ENCODE measurements at regions not wholly inside any gene's neighbourhood (a gene's known extent, or its start where the extent isn't known, plus 50 kb on each side); places are given as distances from the start of the nearest gene placed in this dataset.

- TF ChIP-seq ZFP36 (IDR thresholded peaks at IDR 0.05; ENCODE audit: borderline replicate concordance, partially characterized antibody) (no peak), JUNB (IDR thresholded peaks at IDR 0.05) (no peak)
- TF ChIP-seq, protein P1, sequence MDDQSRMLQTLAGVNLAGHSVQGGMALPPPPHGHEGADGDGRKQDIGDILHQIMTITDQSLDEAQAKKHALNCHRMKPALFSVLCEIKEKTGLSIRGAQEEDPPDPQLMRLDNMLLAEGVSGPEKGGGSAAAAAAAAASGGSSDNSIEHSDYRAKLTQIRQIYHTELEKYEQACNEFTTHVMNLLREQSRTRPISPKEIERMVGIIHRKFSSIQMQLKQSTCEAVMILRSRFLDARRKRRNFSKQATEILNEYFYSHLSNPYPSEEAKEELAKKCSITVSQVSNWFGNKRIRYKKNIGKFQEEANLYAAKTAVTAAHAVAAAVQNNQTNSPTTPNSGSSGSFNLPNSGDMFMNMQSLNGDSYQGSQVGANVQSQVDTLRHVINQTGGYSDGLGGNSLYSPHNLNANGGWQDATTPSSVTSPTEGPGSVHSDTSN (IDR thresholded peaks at IDR 0.05): no peak
Measured at GRCh38 chr6:65996096-65996495, 289.1 kb upstream of the EYS start (continued).

GRCh38 chr6:65989676-65990075 is 282.6 kb upstream of the EYS start:
- ATAC-seq (no peak), FAIRE-seq (no peak), DNase-seq (ENCODE audit: low read depth in 1 of 2, low spot score in 1 of 2) (no peak)
- no peak overlapping the region for H3K4me3 ChIP-seq
- no peaks in the 10 kb centered on the region for H3K4me1 ChIP-seq
- no peaks in the 10 kb centered on the region for H3K9me3 ChIP-seq
- POLR2A ChIA-PET: no interaction called here
- H3K27ac ChIP-seq: no peak overlapping the region
- no peak for TF ChIP-seq MAFK (IDR thresholded peaks at IDR 0.05; ENCODE audit: partially characterized antibody)
- no peak for TF ChIP-seq RCOR1 (IDR thresholded peaks at IDR 0.05; ENCODE audit: low read depth, low read length)
- TF ChIP-seq ZC3H11A (IDR thresholded peaks at IDR 0.05): no peak
- TF ChIP-seq, protein P2, sequence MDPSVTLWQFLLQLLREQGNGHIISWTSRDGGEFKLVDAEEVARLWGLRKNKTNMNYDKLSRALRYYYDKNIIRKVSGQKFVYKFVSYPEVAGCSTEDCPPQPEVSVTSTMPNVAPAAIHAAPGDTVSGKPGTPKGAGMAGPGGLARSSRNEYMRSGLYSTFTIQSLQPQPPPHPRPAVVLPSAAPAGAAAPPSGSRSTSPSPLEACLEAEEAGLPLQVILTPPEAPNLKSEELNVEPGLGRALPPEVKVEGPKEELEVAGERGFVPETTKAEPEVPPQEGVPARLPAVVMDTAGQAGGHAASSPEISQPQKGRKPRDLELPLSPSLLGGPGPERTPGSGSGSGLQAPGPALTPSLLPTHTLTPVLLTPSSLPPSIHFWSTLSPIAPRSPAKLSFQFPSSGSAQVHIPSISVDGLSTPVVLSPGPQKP (IDR thresholded peaks at IDR 0.05; ENCODE audit: low read depth, low read length): no peak
- no peak for TF ChIP-seq CBX8 (IDR thresholded peaks at IDR 0.05)
- no peak for TF ChIP-seq CBX2 (IDR thresholded peaks at IDR 0.05; ENCODE audit: borderline replicate concordance, low read depth)
- TF ChIP-seq HES2 (IDR thresholded peaks at IDR 0.05): no peak
- TF ChIP-seq, protein P3, sequence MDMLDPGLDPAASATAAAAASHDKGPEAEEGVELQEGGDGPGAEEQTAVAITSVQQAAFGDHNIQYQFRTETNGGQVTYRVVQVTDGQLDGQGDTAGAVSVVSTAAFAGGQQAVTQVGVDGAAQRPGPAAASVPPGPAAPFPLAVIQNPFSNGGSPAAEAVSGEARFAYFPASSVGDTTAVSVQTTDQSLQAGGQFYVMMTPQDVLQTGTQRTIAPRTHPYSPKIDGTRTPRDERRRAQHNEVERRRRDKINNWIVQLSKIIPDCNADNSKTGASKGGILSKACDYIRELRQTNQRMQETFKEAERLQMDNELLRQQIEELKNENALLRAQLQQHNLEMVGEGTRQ (IDR thresholded peaks at IDR 0.05): no peak
- TF ChIP-seq, protein P4, sequence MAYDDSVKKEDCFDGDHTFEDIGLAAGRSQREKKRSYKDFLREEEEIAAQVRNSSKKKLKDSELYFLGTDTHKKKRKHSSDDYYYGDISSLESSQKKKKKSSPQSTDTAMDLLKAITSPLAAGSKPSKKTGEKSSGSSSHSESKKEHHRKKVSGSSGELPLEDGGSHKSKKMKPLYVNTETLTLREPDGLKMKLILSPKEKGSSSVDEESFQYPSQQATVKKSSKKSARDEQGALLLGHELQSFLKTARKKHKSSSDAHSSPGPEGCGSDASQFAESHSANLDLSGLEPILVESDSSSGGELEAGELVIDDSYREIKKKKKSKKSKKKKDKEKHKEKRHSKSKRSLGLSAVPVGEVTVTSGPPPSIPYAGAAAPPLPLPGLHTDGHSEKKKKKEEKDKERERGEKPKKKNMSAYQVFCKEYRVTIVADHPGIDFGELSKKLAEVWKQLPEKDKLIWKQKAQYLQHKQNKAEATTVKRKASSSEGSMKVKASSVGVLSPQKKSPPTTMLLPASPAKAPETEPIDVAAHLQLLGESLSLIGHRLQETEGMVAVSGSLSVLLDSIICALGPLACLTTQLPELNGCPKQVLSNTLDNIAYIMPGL (CRISPR knock-in tag; IDR thresholded peaks at IDR 0.05; ENCODE audit: borderline replicate concordance): no peak
- TF ChIP-seq, protein P5, sequence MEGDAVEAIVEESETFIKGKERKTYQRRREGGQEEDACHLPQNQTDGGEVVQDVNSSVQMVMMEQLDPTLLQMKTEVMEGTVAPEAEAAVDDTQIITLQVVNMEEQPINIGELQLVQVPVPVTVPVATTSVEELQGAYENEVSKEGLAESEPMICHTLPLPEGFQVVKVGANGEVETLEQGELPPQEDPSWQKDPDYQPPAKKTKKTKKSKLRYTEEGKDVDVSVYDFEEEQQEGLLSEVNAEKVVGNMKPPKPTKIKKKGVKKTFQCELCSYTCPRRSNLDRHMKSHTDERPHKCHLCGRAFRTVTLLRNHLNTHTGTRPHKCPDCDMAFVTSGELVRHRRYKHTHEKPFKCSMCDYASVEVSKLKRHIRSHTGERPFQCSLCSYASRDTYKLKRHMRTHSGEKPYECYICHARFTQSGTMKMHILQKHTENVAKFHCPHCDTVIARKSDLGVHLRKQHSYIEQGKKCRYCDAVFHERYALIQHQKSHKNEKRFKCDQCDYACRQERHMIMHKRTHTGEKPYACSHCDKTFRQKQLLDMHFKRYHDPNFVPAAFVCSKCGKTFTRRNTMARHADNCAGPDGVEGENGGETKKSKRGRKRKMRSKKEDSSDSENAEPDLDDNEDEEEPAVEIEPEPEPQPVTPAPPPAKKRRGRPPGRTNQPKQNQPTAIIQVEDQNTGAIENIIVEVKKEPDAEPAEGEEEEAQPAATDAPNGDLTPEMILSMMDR (IDR thresholded peaks at IDR 0.05): no peak
- TF ChIP-seq JUNB (IDR thresholded peaks at IDR 0.05): no peak
- no peak for TF ChIP-seq BCL3 (IDR thresholded peaks at IDR 0.05)
- no peak for TF ChIP-seq NPAS2 (CRISPR knock-in tag; IDR thresholded peaks at IDR 0.05; ENCODE audit: borderline replicate concordance)
- no peak for TF ChIP-seq CHD4 (IDR thresholded peaks at IDR 0.05; ENCODE audit: borderline replicate concordance)
- no peak for TF ChIP-seq HOXB13 (CRISPR knock-in tag; IDR thresholded peaks at IDR 0.05; ENCODE audit: low read depth)
- no peak for TF ChIP-seq HEYL (CRISPR knock-in tag; IDR thresholded peaks at IDR 0.05)
- CTCF ChIA-PET: no interaction called here
- 82% methylated on average over 4 of the region's 5 CpGs for WGBS (ENCODE audit: missing lambda C conversion rate)
- H3K4me2 ChIP-seq: no peak overlapping the region

Data from A549 (cell line).